ENCODE measurements at regions not wholly inside any gene's neighbourhood (a gene's known extent, or its start where the extent isn't known, plus 50 kb on each side); places are given as distances from the start of the nearest gene placed in this dataset.

DNA sequence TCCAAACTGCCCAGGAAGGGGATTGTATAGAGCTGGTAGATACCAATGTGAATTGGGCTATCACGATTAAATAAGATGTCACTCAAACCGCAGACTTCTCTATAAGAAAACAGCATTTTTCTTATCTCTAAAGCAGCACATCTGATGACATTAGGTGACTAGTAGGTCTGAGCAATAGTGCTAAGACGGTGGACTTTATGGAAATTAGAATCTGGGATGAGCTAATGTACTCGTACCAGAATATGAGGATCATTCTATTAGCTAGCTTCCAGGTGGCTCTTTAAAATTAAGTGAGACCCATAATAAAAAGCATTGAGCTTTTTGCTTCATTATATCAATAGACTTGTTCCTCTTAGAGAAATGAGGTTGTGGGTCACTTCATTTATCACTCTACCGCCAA, 130.0 kb upstream of the MC4R start:
- no peak overlapping the region for H3K27ac ChIP-seq (ENCODE audit: low read depth, low read length)
- 94% methylated on average over 4 of the region's 5 CpGs for WGBS
- H3K4me3 ChIP-seq (ENCODE audit: low read length), result no peak overlapping the region
- no peak overlapping the region for H3K9ac ChIP-seq (ENCODE audit: low read depth, low read length)
- H3K36me3 ChIP-seq (ENCODE audit: insufficient read depth, low read length), result no peaks in the 10 kb centered on the region
- H3K4me1 ChIP-seq (ENCODE audit: insufficient read depth, low read length), result no peaks in the 10 kb centered on the region
- H3K9me3 ChIP-seq (ENCODE audit: insufficient read depth, low read depth, low read length), result no peaks in the 10 kb centered on the region
- H3K27me3 ChIP-seq (ENCODE audit: insufficient read depth, low read length), result no peaks in the 10 kb centered on the region

DNA sequence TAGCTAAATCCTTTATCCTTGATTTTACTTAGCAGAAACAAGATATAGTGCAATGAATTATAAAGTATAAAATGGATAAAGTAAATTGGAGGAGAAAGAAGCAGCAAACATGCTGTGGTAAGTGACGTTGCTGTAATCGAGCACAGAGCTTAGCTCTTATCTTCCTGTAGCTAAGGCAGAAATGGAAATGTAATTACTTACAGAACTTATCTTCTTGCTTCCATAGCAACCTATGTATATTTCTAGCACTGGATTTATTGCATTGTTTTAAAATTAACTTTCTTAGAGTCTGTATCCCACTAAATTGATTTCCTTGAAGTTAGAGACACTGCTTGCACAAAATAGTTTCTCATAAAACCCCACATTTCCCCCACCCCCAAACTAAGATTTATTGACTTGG, 130.6 kb upstream of the MC4R start:
- no peaks in the 10 kb centered on the region for H3K36me3 ChIP-seq (ENCODE audit: insufficient read depth, low read length)
- no peak overlapping the region for H3K4me3 ChIP-seq (ENCODE audit: low read length)
- H3K9ac ChIP-seq (ENCODE audit: low read depth, low read length), result no peak overlapping the region
- no peaks in the 10 kb centered on the region for H3K9me3 ChIP-seq (ENCODE audit: insufficient read depth, low read depth, low read length)
- H3K4me1 ChIP-seq (ENCODE audit: insufficient read depth, low read length), result no peaks in the 10 kb centered on the region
- no peaks in the 10 kb centered on the region for H3K27me3 ChIP-seq (ENCODE audit: insufficient read depth, low read length)
- H3K27ac ChIP-seq (ENCODE audit: low read depth, low read length), result no peak overlapping the region
- 100% methylated on average over 2 of the region's 2 CpGs for WGBS

DNA sequence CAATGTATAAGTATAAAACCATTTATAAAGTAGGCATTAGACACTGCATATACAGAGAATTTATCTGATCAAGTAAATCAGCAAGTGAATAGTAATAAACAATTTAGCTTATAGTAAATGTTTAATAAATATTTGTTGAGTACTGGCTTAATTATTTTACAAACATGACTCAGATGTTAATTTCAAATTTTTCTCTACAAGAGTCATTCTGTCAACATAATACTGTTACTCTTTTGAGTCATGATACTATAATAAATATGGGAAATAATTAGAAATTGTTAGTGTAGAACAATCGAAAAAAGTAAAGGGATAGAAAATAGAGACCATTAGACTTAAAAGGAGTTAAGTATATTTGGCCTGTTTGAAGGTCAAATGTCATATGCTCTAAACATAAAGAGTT, 133.6 kb upstream of the MC4R start:
- no peaks in the 10 kb centered on the region for H3K36me3 ChIP-seq (ENCODE audit: insufficient read depth, low read length)
- no peaks in the 10 kb centered on the region for H3K27me3 ChIP-seq (ENCODE audit: insufficient read depth, low read length)
- H3K27ac ChIP-seq (ENCODE audit: low read depth, low read length), result no peak overlapping the region
- no peak overlapping the region for H3K9ac ChIP-seq (ENCODE audit: low read depth, low read length)
- WGBS, result 100% methylated on average over 1 of the region's 1 CpG
- no peaks in the 10 kb centered on the region for H3K9me3 ChIP-seq (ENCODE audit: insufficient read depth, low read depth, low read length)
- H3K4me3 ChIP-seq (ENCODE audit: low read length), result no peak overlapping the region
- no peaks in the 10 kb centered on the region for H3K4me1 ChIP-seq (ENCODE audit: insufficient read depth, low read length)

DNA sequence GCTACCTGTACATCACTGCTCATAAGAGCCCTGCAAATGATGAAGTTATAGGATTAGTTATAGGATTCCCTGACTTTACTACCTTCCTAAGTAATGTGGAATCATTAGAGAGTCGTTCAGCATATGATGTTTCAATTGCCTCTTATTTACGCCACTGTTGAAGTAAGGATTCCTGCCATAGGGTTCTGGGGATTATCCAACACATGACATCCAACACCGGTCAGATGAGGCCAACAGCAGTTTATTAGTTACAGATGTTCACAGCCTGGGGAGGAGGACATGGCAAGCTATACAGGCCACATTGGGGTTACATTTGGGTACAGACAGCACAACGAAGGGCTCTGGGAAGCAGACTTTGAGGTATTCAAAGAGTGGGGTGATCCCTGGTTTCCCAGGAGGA, 134.1 kb upstream of the MC4R start:
- no peaks in the 10 kb centered on the region for H3K36me3 ChIP-seq (ENCODE audit: insufficient read depth, low read length)
- 95% methylated on average over 4 of the region's 4 CpGs for WGBS
- no peaks in the 10 kb centered on the region for H3K9me3 ChIP-seq (ENCODE audit: insufficient read depth, low read depth, low read length)
- H3K27me3 ChIP-seq (ENCODE audit: insufficient read depth, low read length), result no peaks in the 10 kb centered on the region
- no peak overlapping the region for H3K27ac ChIP-seq (ENCODE audit: low read depth, low read length)
- H3K9ac ChIP-seq (ENCODE audit: low read depth, low read length), result no peak overlapping the region
- no peaks in the 10 kb centered on the region for H3K4me1 ChIP-seq (ENCODE audit: insufficient read depth, low read length)
- no peak overlapping the region for H3K4me3 ChIP-seq (ENCODE audit: low read length)

DNA sequence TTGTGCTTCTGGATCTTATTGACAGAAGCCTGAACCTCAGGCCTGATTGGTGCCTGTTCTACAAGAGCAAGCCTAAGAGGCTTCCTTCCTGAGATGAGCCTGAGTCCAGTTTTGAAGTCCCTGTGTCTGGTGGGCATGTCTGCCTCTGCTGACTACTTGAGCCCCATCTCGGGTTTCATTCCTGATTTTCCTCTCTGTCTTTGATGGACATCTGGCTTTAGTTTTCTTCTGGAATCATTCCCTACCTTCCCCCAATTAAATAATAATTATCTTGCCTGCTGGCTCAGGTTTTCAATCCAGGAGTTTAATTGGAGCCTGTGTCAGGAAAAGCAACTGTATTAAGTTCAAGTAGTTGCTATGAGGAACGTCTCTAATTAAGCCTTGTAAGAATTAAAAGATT, 135.5 kb upstream of the MC4R start:
- H3K27ac ChIP-seq (ENCODE audit: low read depth, low read length), result no peak overlapping the region
- no peaks in the 10 kb centered on the region for H3K9me3 ChIP-seq (ENCODE audit: insufficient read depth, low read depth, low read length)
- WGBS, result 88% methylated on average over 2 of the region's 2 CpGs
- H3K4me3 ChIP-seq (ENCODE audit: low read length), result no peak overlapping the region
- H3K9ac ChIP-seq (ENCODE audit: low read depth, low read length), result no peak overlapping the region
- H3K27me3 ChIP-seq (ENCODE audit: insufficient read depth, low read length), result no peaks in the 10 kb centered on the region
- H3K36me3 ChIP-seq (ENCODE audit: insufficient read depth, low read length), result no peaks in the 10 kb centered on the region
- no peaks in the 10 kb centered on the region for H3K4me1 ChIP-seq (ENCODE audit: insufficient read depth, low read length)

DNA sequence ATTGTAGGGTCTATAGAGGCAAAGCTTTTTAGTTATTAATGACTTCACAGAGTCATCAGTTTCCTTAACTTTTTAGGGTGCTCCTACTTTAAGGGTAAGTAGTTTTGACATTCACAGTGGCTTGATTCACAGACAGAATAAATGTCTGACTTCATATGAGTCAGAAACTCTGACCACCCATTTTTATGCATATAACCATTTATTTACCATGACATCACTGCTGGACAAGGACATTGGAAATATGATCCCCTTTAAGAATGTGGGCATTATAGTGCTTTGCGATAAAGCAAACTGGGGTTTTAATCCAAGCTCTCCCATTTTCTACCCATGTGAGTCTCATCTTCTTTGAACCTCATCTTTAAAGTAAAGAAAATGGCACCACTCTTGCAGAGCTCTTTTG, 162.0 kb upstream of the MC4R start:
- Histone ChIP-seq H3K27ac (ENCODE audit: low read depth, low read length) (no peak overlapping the region), H3K4me1 (ENCODE audit: insufficient read depth, low read length) (peaks cover 4% of the 10 kb centered on the region; the same call in 1 of the 2 replicates), H3K27me3 (ENCODE audit: insufficient read depth, low read length) (no peaks in the 10 kb centered on the region), H3K9me3 (ENCODE audit: insufficient read depth, low read depth, low read length) (no peaks in the 10 kb centered on the region), H3K36me3 (ENCODE audit: insufficient read depth, low read length) (no peaks in the 10 kb centered on the region), H3K4me3 (ENCODE audit: low read length) (no peak overlapping the region), H3K9ac (ENCODE audit: low read depth, low read length) (no peak overlapping the region)
- 90% methylated on average over 1 of the region's 1 CpG for WGBS

DNA sequence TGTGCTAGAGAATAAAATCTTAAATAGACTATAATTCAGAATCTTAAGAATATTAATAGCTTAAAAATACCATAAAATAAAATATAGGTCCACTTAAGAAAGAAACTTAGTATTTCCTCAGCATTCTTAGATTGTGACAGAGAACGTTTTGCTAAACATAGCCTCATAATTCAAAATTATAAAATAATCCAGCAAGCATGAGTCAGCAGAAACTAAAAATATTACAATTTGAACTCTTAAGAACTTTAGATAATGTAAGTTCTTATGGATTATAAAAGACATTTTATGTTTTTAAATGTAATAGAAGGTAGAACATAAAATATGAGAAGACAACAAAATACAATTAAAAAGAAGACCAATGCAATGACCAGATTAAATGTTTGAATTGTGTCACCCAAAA, 164.5 kb upstream of the MC4R start:
- Histone ChIP-seq H3K27me3 (ENCODE audit: insufficient read depth, low read length) (no peaks in the 10 kb centered on the region), H3K4me1 (ENCODE audit: insufficient read depth, low read length) (peaks cover 4% of the 10 kb centered on the region; the same call in 1 of the 2 replicates), H3K27ac (ENCODE audit: low read depth, low read length) (no peak overlapping the region), H3K4me3 (ENCODE audit: low read length) (no peak overlapping the region), H3K9ac (ENCODE audit: low read depth, low read length) (no peak overlapping the region), H3K36me3 (ENCODE audit: insufficient read depth, low read length) (no peaks in the 10 kb centered on the region), H3K9me3 (ENCODE audit: insufficient read depth, low read depth, low read length) (no peaks in the 10 kb centered on the region)
- 94% methylated on average over 1 of the region's 1 CpG for WGBS

DNA sequence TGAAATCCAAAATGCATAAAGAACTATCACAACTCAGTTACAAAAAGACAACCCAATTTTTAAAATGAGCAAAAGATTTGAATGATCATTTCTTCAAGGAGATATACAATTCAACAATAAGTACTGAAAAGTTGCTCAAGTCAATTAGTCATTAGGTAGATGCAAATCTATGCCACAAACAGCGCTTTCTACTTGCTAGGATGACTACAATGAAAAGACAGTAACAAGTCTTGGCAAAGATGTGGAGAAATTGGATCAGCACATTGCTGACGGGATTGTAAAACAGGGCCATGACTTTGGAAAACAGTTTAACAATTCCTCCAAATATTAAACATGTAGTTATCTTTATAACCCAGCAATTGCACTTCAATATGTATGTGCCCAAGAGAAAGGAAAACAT, 166.3 kb upstream of the MC4R start:
- H3K27ac ChIP-seq (ENCODE audit: low read depth, low read length), result no peak overlapping the region
- no peak overlapping the region for H3K4me3 ChIP-seq (ENCODE audit: low read length)
- H3K4me1 ChIP-seq (ENCODE audit: insufficient read depth, low read length), result peaks cover 3% of the 10 kb centered on the region; the same call in 1 of the 2 replicates
- H3K27me3 ChIP-seq (ENCODE audit: insufficient read depth, low read length), result no peaks in the 10 kb centered on the region
- H3K9ac ChIP-seq (ENCODE audit: low read depth, low read length), result no peak overlapping the region
- no peaks in the 10 kb centered on the region for H3K9me3 ChIP-seq (ENCODE audit: insufficient read depth, low read depth, low read length)
- 90% methylated on average over 2 of the region's 2 CpGs for WGBS
- H3K36me3 ChIP-seq (ENCODE audit: insufficient read depth, low read length), result no peaks in the 10 kb centered on the region

DNA sequence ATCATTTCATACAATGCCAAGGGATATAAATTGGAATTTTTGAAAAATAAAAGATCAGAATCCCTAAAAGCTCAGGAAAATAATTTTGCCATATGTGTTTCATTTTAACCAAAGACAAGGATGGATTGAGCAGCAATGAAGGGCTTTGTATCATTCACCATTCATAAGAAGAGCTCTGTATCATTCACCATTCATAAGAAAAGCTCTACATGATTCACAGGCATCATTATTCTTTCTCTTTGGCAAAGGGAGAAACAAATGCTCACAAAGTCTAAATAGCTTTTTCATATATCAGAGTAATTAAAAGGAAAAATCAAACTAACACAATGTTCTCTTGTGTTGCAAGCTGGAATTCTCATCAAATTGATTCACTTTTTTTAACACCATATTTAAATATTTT, 169.1 kb upstream of the MC4R start:
- Histone ChIP-seq H3K36me3 (ENCODE audit: insufficient read depth, low read length) (no peaks in the 10 kb centered on the region), H3K4me1 (ENCODE audit: insufficient read depth, low read length) (no peaks in the 10 kb centered on the region), H3K4me3 (ENCODE audit: low read length) (no peak overlapping the region)

DNA sequence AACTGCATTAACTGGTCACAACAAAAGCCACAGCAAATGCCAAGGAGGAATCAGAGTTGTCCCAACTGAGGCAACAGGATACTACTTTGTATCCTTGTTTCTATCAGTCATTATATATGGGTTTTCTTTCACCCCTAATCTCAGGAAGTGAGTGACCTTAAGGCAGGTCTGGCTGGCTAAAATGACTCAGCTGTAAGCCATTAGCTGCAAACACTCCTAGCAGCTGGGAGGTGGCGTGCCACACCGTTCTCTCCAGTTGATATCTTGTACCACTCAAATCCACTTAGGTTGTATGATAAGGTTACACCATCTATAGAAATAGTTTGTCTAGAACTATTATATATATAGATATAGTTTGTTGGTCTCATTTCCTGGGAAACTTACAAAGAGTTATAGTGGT, 171.1 kb upstream of the MC4R start:
- WGBS, result 100% methylated on average over 1 of the region's 2 CpGs
- no peaks in the 10 kb centered on the region for H3K4me1 ChIP-seq (ENCODE audit: insufficient read depth, low read length)
- no peak overlapping the region for H3K9ac ChIP-seq (ENCODE audit: low read depth, low read length)
- H3K4me3 ChIP-seq (ENCODE audit: low read length), result no peak overlapping the region
- H3K27ac ChIP-seq (ENCODE audit: low read depth, low read length), result no peak overlapping the region
- no peaks in the 10 kb centered on the region for H3K27me3 ChIP-seq (ENCODE audit: insufficient read depth, low read length)
- H3K36me3 ChIP-seq (ENCODE audit: insufficient read depth, low read length), result no peaks in the 10 kb centered on the region
- no peaks in the 10 kb centered on the region for H3K9me3 ChIP-seq (ENCODE audit: insufficient read depth, low read depth, low read length)

More for the DNA sequence above, 169.1 kb upstream of the MC4R start:
- Histone ChIP-seq H3K9me3 (ENCODE audit: insufficient read depth, low read depth, low read length) (no peaks in the 10 kb centered on the region), H3K27me3 (ENCODE audit: insufficient read depth, low read length) (no peaks in the 10 kb centered on the region), H3K9ac (ENCODE audit: low read depth, low read length) (no peak overlapping the region), H3K27ac (ENCODE audit: low read depth, low read length) (no peak overlapping the region)

DNA sequence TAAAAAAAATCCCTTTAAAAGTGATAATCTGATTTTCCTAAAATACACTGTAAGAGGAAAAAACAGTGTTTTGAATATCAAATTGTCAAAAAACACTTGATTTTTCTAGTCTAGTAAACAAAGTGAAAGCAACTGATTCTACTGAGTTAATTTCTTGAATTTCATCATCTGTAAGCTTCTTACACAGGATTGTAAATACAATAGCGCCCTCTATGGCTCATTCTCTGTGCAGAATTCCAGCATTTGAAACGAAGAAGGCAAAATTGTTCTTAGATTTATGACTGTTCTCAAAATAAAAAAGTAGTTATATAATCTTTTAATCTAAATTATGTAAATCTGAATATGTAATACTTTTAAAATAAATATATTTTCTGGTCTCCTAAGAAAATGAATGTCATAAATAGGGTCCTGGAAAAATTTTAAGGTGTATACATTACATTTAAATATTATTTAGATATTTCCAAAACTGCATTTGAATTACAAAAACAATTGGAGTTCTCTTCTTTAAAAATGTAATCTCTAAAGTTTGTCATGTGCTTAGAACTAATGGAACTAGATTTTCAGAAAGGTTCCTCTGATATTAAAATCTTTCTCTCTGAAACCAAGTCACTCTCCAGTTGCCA, 176.9 kb upstream of the MC4R start:
- Histone ChIP-seq H3K9me3 (ENCODE audit: insufficient read depth, low read depth, low read length) (no peaks in the 10 kb centered on the region), H3K36me3 (ENCODE audit: insufficient read depth, low read length) (no peaks in the 10 kb centered on the region), H3K4me3 (ENCODE audit: low read length) (no peak overlapping the region), H3K27me3 (ENCODE audit: insufficient read depth, low read length) (no peaks in the 10 kb centered on the region), H3K27ac (ENCODE audit: low read depth, low read length) (no peak overlapping the region), H3K9ac (ENCODE audit: low read depth, low read length) (no peak overlapping the region), H3K4me1 (ENCODE audit: insufficient read depth, low read length) (no peaks in the 10 kb centered on the region)
- WGBS, result 0% methylated on average over 1 of the region's 2 CpGs

DNA sequence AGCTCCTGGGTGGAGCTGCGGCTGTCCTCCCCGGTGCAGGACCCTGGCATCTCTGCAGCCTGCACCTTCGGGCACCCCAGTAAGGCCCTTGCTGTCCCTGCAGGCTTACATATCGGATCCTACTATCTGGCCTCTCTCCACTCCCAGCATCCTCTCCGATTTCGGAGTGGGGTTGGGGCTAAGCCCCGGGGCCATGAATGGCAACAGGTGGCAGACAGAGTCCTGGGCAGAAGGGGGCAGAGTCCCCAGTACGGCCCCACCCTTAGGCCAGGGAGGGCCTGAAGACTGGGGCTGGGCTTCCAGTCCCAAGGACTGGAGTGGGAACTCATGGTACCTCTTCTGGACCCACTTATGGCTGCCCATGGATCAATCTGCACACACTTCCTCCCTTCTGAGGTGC, 180.4 kb upstream of the MC4R start:
- no peak overlapping the region for H3K27ac ChIP-seq (ENCODE audit: low read depth, low read length)
- H3K9me3 ChIP-seq (ENCODE audit: insufficient read depth, low read depth, low read length), result no peaks in the 10 kb centered on the region
- no peak overlapping the region for H3K9ac ChIP-seq (ENCODE audit: low read depth, low read length)
- no peaks in the 10 kb centered on the region for H3K4me1 ChIP-seq (ENCODE audit: insufficient read depth, low read length)
- H3K4me3 ChIP-seq (ENCODE audit: low read length), result no peak overlapping the region
- WGBS, result 96% methylated on average over 8 of the region's 8 CpGs
- H3K27me3 ChIP-seq (ENCODE audit: insufficient read depth, low read length), result no peaks in the 10 kb centered on the region
- no peaks in the 10 kb centered on the region for H3K36me3 ChIP-seq (ENCODE audit: insufficient read depth, low read length)
